ENCODE measurements at regions not wholly inside any gene's neighbourhood (a gene's known extent, or its start where the extent isn't known, plus 50 kb on each side); places are given as distances from the start of the nearest gene placed in this dataset.

- Histone ChIP-seq H3K4me2 (ENCODE audit: low read length) (no peak overlapping the region), H2AK5ac (ENCODE audit: low read length) (no peak overlapping the region), H4K5ac (ENCODE audit: low read length) (no peak overlapping the region), H2BK15ac (replicated peaks; ENCODE audit: low read depth) (no peak overlapping the region), H3K79me2 (ENCODE audit: control insufficient read depth, insufficient read depth, low read length) (no peaks in the 10 kb centered on the region), H4K8ac (ENCODE audit: low read depth, low read length) (no peak overlapping the region), H3K27me3 (ENCODE audit: insufficient read depth, low read length, poor library complexity) (no peaks in the 10 kb centered on the region), H3K4me3 (ENCODE audit: low read length) (no peak overlapping the region), H3K9ac (ENCODE audit: low read length) (no peak overlapping the region), H3K23ac (ENCODE audit: low read length) (no peak overlapping the region), H3K36me3 (ENCODE audit: control insufficient read depth, insufficient read depth, low read length) (no peaks in the 10 kb centered on the region), H2BK120ac (ENCODE audit: low read depth, low read length) (no peak overlapping the region), H3K4me1 (ENCODE audit: control insufficient read depth, low read depth, low read length) (no peaks in the 10 kb centered on the region), H2BK5ac (ENCODE audit: low read length) (no peak overlapping the region), H3K56ac (ENCODE audit: low read length) (no peak overlapping the region), H3K18ac (ENCODE audit: low read length) (no peak overlapping the region), H3K79me1 (ENCODE audit: low read length) (no peaks in the 10 kb centered on the region), H3K27ac (ENCODE audit: low read depth, low read length) (no peak overlapping the region), H3K4ac (ENCODE audit: low read depth, low read length) (no peak overlapping the region)
- peak; percentile 9 for DNase-seq
- WGBS (ENCODE audit: extremely low coverage, insufficient coverage, low lambda C conversion rate) = no CpG with 5 or more reads among the region's 3 CpGs
Measured at GRCh38 chr2:137729305-137729704, 235.0 kb upstream of the HNMT start.

DNA sequence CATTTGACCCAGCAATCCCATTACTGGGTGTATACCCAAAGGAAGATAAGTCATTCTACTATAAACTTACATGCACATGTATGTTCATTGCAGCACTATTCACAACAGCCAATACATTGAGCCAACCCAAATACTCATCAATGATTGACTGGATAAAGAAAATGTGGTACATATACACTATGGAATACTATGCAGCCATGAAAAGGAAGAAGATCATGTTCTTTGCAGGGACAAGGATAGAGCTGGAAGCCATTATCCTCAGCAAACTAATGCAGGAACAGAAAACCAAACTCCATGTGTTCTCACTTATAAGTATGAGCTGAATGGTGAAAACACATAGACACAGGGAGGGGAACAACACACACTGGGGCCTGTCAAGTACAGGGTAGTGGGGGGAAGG is 226.7 kb upstream of the HNMT start:
- no peak overlapping the region for H3K4ac ChIP-seq (ENCODE audit: low read depth, low read length)
- H3K36me3 ChIP-seq (ENCODE audit: control insufficient read depth, insufficient read depth, low read length) = no peaks in the 10 kb centered on the region
- H3K9ac ChIP-seq (ENCODE audit: low read length) = no peak overlapping the region
- H2BK15ac ChIP-seq (replicated peaks; ENCODE audit: low read depth) = no peak overlapping the region
- no peak overlapping the region for H3K4me2 ChIP-seq (ENCODE audit: low read length)
- H3K27me3 ChIP-seq (ENCODE audit: insufficient read depth, low read length, poor library complexity) = no peaks in the 10 kb centered on the region
- H4K5ac ChIP-seq (ENCODE audit: low read length) = no peak overlapping the region
- H3K4me3 ChIP-seq (ENCODE audit: low read length) = no peak overlapping the region
- H3K4me1 ChIP-seq (ENCODE audit: control insufficient read depth, low read depth, low read length) = peaks cover 2% of the 10 kb centered on the region
- H3K18ac ChIP-seq (ENCODE audit: low read length) = no peak overlapping the region
- H3K79me1 ChIP-seq (ENCODE audit: low read length) = no peaks in the 10 kb centered on the region
- H3K79me2 ChIP-seq (ENCODE audit: control insufficient read depth, insufficient read depth, low read length) = no peaks in the 10 kb centered on the region
- H2BK120ac ChIP-seq (ENCODE audit: low read depth, low read length) = no peak overlapping the region
- H3K56ac ChIP-seq (ENCODE audit: low read length) = no peak overlapping the region
- no peak overlapping the region for H2BK5ac ChIP-seq (ENCODE audit: low read length)
- H4K8ac ChIP-seq (ENCODE audit: low read depth, low read length) = no peak overlapping the region
- H3K27ac ChIP-seq (ENCODE audit: low read depth, low read length) = no peak overlapping the region
- no peak overlapping the region for H3K23ac ChIP-seq (ENCODE audit: low read length)
- H2AK5ac ChIP-seq (ENCODE audit: low read length) = no peak overlapping the region
- no peak for DNase-seq

- Histone ChIP-seq H3K4me1 (ENCODE audit: control insufficient read depth, low read depth, low read length) (peaks cover 8% of the 10 kb centered on the region), H4K8ac (ENCODE audit: low read depth, low read length) (no peak overlapping the region), H3K36me3 (ENCODE audit: control insufficient read depth, insufficient read depth, low read length) (no peaks in the 10 kb centered on the region), H3K18ac (ENCODE audit: low read length) (no peak overlapping the region), H4K5ac (ENCODE audit: low read length) (no peak overlapping the region), H3K9ac (ENCODE audit: low read length) (no peak overlapping the region), H2AK5ac (ENCODE audit: low read length) (no peak overlapping the region), H3K27ac (ENCODE audit: low read depth, low read length) (no peak overlapping the region), H3K4ac (ENCODE audit: low read depth, low read length) (no peak overlapping the region), H3K27me3 (ENCODE audit: insufficient read depth, low read length, poor library complexity) (no peaks in the 10 kb centered on the region), H2BK120ac (ENCODE audit: low read depth, low read length) (no peak overlapping the region), H3K79me2 (ENCODE audit: control insufficient read depth, insufficient read depth, low read length) (no peaks in the 10 kb centered on the region), H2BK5ac (ENCODE audit: low read length) (no peak overlapping the region), H3K4me3 (ENCODE audit: low read length) (no peak overlapping the region), H3K23ac (ENCODE audit: low read length) (no peak overlapping the region), H3K79me1 (ENCODE audit: low read length) (no peaks in the 10 kb centered on the region), H2BK15ac (replicated peaks; ENCODE audit: low read depth) (no peak overlapping the region), H3K56ac (ENCODE audit: low read length) (no peak overlapping the region), H3K4me2 (ENCODE audit: low read length) (no peak overlapping the region)
- no CpG with 5 or more reads among the region's 5 CpGs for WGBS (ENCODE audit: extremely low coverage, insufficient coverage, low lambda C conversion rate)
- DNase-seq = no peak
Measured at GRCh38 chr2:137741784-137742362, 222.4 kb upstream of the HNMT start.

DNA sequence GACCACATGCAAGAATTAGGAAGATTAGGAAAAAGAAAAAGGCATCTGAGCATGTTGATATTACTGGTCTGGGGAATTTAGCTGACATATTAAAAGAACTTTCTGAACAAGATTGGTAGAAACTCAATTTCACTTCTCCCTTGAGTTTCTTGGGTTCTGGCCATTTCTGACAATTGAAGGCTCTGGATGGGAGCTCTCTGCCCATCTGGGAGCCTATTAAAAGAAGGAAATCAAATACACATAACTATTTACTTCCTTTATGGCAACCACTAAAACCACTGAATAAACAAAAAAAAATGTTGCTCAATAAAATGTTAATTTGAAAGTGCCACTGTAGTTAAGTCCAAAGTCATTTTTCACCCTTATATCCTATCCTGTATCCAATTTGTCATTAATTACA is 216.8 kb upstream of the HNMT start:
- no peak overlapping the region for H4K8ac ChIP-seq (ENCODE audit: low read depth, low read length)
- H2BK15ac ChIP-seq (replicated peaks; ENCODE audit: low read depth) = no peak overlapping the region
- no peak overlapping the region for H3K4me2 ChIP-seq (ENCODE audit: low read length)
- H4K5ac ChIP-seq (ENCODE audit: low read length) = no peak overlapping the region
- H3K4ac ChIP-seq (ENCODE audit: low read depth, low read length) = no peak overlapping the region
- H3K18ac ChIP-seq (ENCODE audit: low read length) = no peak overlapping the region
- H3K79me1 ChIP-seq (ENCODE audit: low read length) = no peaks in the 10 kb centered on the region
- no peaks in the 10 kb centered on the region for H3K79me2 ChIP-seq (ENCODE audit: control insufficient read depth, insufficient read depth, low read length)
- no peak overlapping the region for H3K9ac ChIP-seq (ENCODE audit: low read length)
- H3K23ac ChIP-seq (ENCODE audit: low read length) = no peak overlapping the region
- H2BK120ac ChIP-seq (ENCODE audit: low read depth, low read length) = no peak overlapping the region
- no peak overlapping the region for H2AK5ac ChIP-seq (ENCODE audit: low read length)
- H2BK5ac ChIP-seq (ENCODE audit: low read length) = no peak overlapping the region
- no peak for DNase-seq
- H3K27me3 ChIP-seq (ENCODE audit: insufficient read depth, low read length, poor library complexity) = no peaks in the 10 kb centered on the region
- H3K4me3 ChIP-seq (ENCODE audit: low read length) = no peak overlapping the region
- no peaks in the 10 kb centered on the region for H3K36me3 ChIP-seq (ENCODE audit: control insufficient read depth, insufficient read depth, low read length)
- peaks cover 6% of the 10 kb centered on the region for H3K4me1 ChIP-seq (ENCODE audit: control insufficient read depth, low read depth, low read length)
- no peak overlapping the region for H3K27ac ChIP-seq (ENCODE audit: low read depth, low read length)
- no peak overlapping the region for H3K56ac ChIP-seq (ENCODE audit: low read length)

GRCh38 chr2:137748533-137748932 is 215.7 kb upstream of the HNMT start:
- no peak overlapping the region for H3K4me2 ChIP-seq (ENCODE audit: low read length)
- H3K79me1 ChIP-seq (ENCODE audit: low read length) = no peaks in the 10 kb centered on the region
- no peak overlapping the region for H2BK5ac ChIP-seq (ENCODE audit: low read length)
- H3K18ac ChIP-seq (ENCODE audit: low read length) = no peak overlapping the region
- H3K27me3 ChIP-seq (ENCODE audit: insufficient read depth, low read length, poor library complexity) = no peaks in the 10 kb centered on the region
- H3K4me3 ChIP-seq (ENCODE audit: low read length) = no peak overlapping the region
- H3K79me2 ChIP-seq (ENCODE audit: control insufficient read depth, insufficient read depth, low read length) = no peaks in the 10 kb centered on the region
- peaks cover 3% of the 10 kb centered on the region for H3K4me1 ChIP-seq (ENCODE audit: control insufficient read depth, low read depth, low read length)
- no peak for DNase-seq
- no peak overlapping the region for H3K4ac ChIP-seq (ENCODE audit: low read depth, low read length)
- no peak overlapping the region for H3K27ac ChIP-seq (ENCODE audit: low read depth, low read length)
- no CpG with 5 or more reads among the region's 3 CpGs for WGBS (ENCODE audit: extremely low coverage, insufficient coverage, low lambda C conversion rate)
- H3K36me3 ChIP-seq (ENCODE audit: control insufficient read depth, insufficient read depth, low read length) = no peaks in the 10 kb centered on the region
- no peak overlapping the region for H2AK5ac ChIP-seq (ENCODE audit: low read length)
- H4K5ac ChIP-seq (ENCODE audit: low read length) = no peak overlapping the region
- H2BK120ac ChIP-seq (ENCODE audit: low read depth, low read length) = no peak overlapping the region
- H3K23ac ChIP-seq (ENCODE audit: low read length) = no peak overlapping the region
- H4K8ac ChIP-seq (ENCODE audit: low read depth, low read length) = no peak overlapping the region
- no peak overlapping the region for H2BK15ac ChIP-seq (replicated peaks; ENCODE audit: low read depth)
- no peak overlapping the region for H3K56ac ChIP-seq (ENCODE audit: low read length)
- no peak overlapping the region for H3K9ac ChIP-seq (ENCODE audit: low read length)

DNA sequence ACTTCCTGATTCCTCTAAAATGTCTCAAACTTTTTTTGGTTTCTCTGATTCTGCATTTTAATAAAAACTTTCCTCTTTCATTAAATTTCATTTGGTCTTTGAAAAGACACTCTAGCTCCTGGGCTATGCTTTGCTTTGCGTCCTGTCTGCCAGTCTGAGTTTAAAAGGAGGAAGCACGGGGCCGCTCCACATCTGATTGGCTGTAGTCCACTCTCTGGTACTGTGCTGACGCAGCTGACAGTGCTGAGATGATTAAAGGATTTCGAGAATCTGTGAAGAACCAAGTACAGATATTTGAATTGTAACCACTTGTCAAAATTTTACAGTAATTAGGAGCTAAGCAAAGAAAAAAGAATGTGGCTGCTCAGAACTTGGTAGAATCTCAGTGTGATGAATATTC is 199.6 kb upstream of the HNMT start:
- DNase-seq = peak; percentile 8
- no peak overlapping the region for H3K4me2 ChIP-seq (ENCODE audit: low read length)

More for the DNA sequence above, 199.6 kb upstream of the HNMT start:
- Histone ChIP-seq H3K4ac (ENCODE audit: low read depth, low read length) (no peak overlapping the region), H4K8ac (ENCODE audit: low read depth, low read length) (no peak overlapping the region), H3K79me2 (ENCODE audit: control insufficient read depth, insufficient read depth, low read length) (no peaks in the 10 kb centered on the region), H3K56ac (ENCODE audit: low read length) (no peak overlapping the region), H3K36me3 (ENCODE audit: control insufficient read depth, insufficient read depth, low read length) (no peaks in the 10 kb centered on the region), H3K79me1 (ENCODE audit: low read length) (no peaks in the 10 kb centered on the region), H3K27ac (ENCODE audit: low read depth, low read length) (no peak overlapping the region), H4K5ac (ENCODE audit: low read length) (no peak overlapping the region), H3K18ac (ENCODE audit: low read length) (no peak overlapping the region), H3K4me3 (ENCODE audit: low read length) (no peak overlapping the region), H3K27me3 (ENCODE audit: insufficient read depth, low read length, poor library complexity) (no peaks in the 10 kb centered on the region), H2BK15ac (replicated peaks; ENCODE audit: low read depth) (no peak overlapping the region), H2BK120ac (ENCODE audit: low read depth, low read length) (no peak overlapping the region), H2AK5ac (ENCODE audit: low read length) (no peak overlapping the region), H2BK5ac (ENCODE audit: low read length) (no peak overlapping the region), H3K23ac (ENCODE audit: low read length) (no peak overlapping the region), H3K4me1 (ENCODE audit: control insufficient read depth, low read depth, low read length) (no peaks in the 10 kb centered on the region), H3K9ac (ENCODE audit: low read length) (no peak overlapping the region)
- WGBS (ENCODE audit: extremely low coverage, insufficient coverage, low lambda C conversion rate) = no CpG with 5 or more reads among the region's 5 CpGs

Data from mesendoderm (in vitro differentiated cells).